HepG2 (cell line): ENCODE measurements at regions not wholly inside any gene's neighbourhood (a gene's known extent, or its start where the extent isn't known, plus 50 kb on each side); places are given as distances from the start of the nearest gene placed in this dataset.

Source experiments
- ATAC-seq: fragments of 200-7000 bp; cut with Tn5 transposase; 3 replicates; pipeline ENCODE4 v1.9.1; 2020; ENCODE audit warnings: mild to moderate bottlenecking, moderate library complexity
- BruUV-seq: library from RNA; stranded (reverse); fragments of 400-500 nt; replicated peaks from 2 replicates; lab custom pipeline; 2021; lab: Mats Ljungman, UMichigan
- CTCF ChIA-PET: fragments of 300-600 bp; formaldehyde crosslinking; extraction: SDS; loops from one replicate; lab custom pipeline; 2021; ENCODE audit warnings: low total read pairs, inconsistent platforms, low intra/inter-chr PET ratio; lab: Yijun Ruan, JAX
- POLR2A ChIA-PET: fragments of 350-600 bp; sonication (Branson Sonifier 250); formaldehyde crosslinking; loops from one replicate; lab custom pipeline; 2020; ENCODE audit warnings: antibody characterized with exemption, inconsistent platforms; lab: Yijun Ruan, JAX
- DNase-seq: peaks from one replicate; pipeline ENCODE4 v3.0.0-alpha.2; 2015; ENCODE audit warnings: low spot score
- FAIRE-seq: peaks from 3 replicates; lab custom pipeline; 2011; peaks lifted over from hg19 to GRCh38; lab: Jason Lieb, UNC
- H2AFZ ChIP-seq: one replicate; pipeline ENCODE4 v1.6.1; 2011; ENCODE audit warnings: low read length, inconsistent platforms
- H3K27ac ChIP-seq: fragments of 300-600 bp; 3 replicates; pipeline ENCODE4 v1.8.0; 2011; ENCODE audit warnings: mixed run types, mild to moderate bottlenecking, mixed read lengths, low read length, inconsistent platforms; ENCODE audit not compliant: insufficient read depth; ENCODE audit errors: extremely low read length
- H3K27me3 ChIP-seq, 2 experiments: fragments of 200-600 bp in 1 of 2; 2 replicates in 1 of 2; 3 replicates in 1 of 2; pipeline versions ENCODE4 v1.6.0 to v1.8.0; 2011; ENCODE audit warnings: low read length in 2 of 2, mild to moderate bottlenecking in 2 of 2, moderate library complexity in 2 of 2, inconsistent platforms in 1 of 2; ENCODE audit not compliant: insufficient read depth in 2 of 2, control insufficient read depth in 1 of 2
- H3K36me3 ChIP-seq, 2 experiments: fragments of 200-600 bp in 1 of 2; replicated peaks in 1 of 2; 2 replicates in 1 of 2; 3 replicates in 1 of 2; pipeline versions ENCODE4 v1.5.1 to v1.8.0; 2011; ENCODE audit warnings: low read length in 2 of 2, inconsistent platforms in 1 of 2; ENCODE audit not compliant: insufficient read depth in 2 of 2, control insufficient read depth in 1 of 2
- H3K4me1 ChIP-seq: 2 replicates; pipeline ENCODE4 v1.5.1; 2012; ENCODE audit warnings: low read length, inconsistent platforms; ENCODE audit not compliant: insufficient read depth
- H3K4me2 ChIP-seq: 2 replicates; pipeline ENCODE4 v1.6.0; 2011; ENCODE audit warnings: low read depth, low read length, inconsistent platforms
- H3K4me3 ChIP-seq, 3 experiments: fragments of 200-600 bp in 1 of 3; sonication (generic), shearing (Covaris generic) in 1 of 3; replicated peaks in 1 of 3; 2 replicates each; pipeline ENCODE4 v1.5.1; 2011 to 2016; ENCODE audit warnings: low read length in 3 of 3, inconsistent platforms in 2 of 3, low read depth in 2 of 3, mild to moderate bottlenecking in 2 of 3, control low read depth in 1 of 3, mixed read lengths in 1 of 3; ENCODE audit not compliant: insufficient read depth in 1 of 3
- H3K79me2 ChIP-seq: one replicate; pipeline ENCODE4 v1.6.1; 2011; ENCODE audit warnings: low read length, inconsistent platforms; ENCODE audit not compliant: insufficient read depth
- H3K9ac ChIP-seq: 2 replicates; pipeline ENCODE4 v1.6.0; 2011; ENCODE audit warnings: mild to moderate bottlenecking, low read depth, low read length, inconsistent platforms; ENCODE audit not compliant: insufficient read depth
- H3K9me3 ChIP-seq: 2 replicates; pipeline ENCODE4 v1.5.1; 2012; ENCODE audit warnings: mild to moderate bottlenecking, low read length
- H4K20me1 ChIP-seq: 2 replicates; pipeline ENCODE4 v1.6.0; 2011; ENCODE audit warnings: inconsistent platforms, mild to moderate bottlenecking, low read length, moderate library complexity; ENCODE audit not compliant: insufficient read depth
- TBL1XR1 ChIP-seq: fragments of 150-350 bp; IDR thresholded peaks from 2 replicates; pipeline ENCODE4 v1.6.1; 2014; ENCODE audit warnings: borderline replicate concordance, low read length; ENCODE audit not compliant: partially characterized antibody
- WGBS: methylation state at CpG from one replicate; pipeline ENCODE4 v1.1.6; 2017; ENCODE audit warnings: low lambda C conversion rate; 5-methylcytosine and 5-hydroxymethylcytosine counted together
- in situ Hi-C: cut with HindIII; loops from 2 replicates; pipeline ENCODE4 v1.10.0; 2017; ENCODE audit warnings: low pct_unique_long_range_greater_than_20kb; ENCODE audit not compliant: extremely low pct_ligation_motif_present
- intact Hi-C: fragments of 100-400 bp; cut with micrococcal nuclease; formaldehyde crosslinking; loops from one replicate; pipeline ENCODE4 v1.10.0; 2022; ENCODE audit not compliant: unreplicated experiment
- TF ChIP-seq, protein P1 (sequence below): sonication (generic); formaldehyde crosslinking; IDR thresholded peaks from 2 replicates; pipeline ENCODE4 v1.9.0; 2021; ENCODE audit warnings: missing genetic modification reagents, mild to moderate bottlenecking, borderline replicate concordance
- TF ChIP-seq, protein P2 (sequence below): sonication (generic); formaldehyde crosslinking; IDR thresholded peaks from 2 replicates; pipeline ENCODE4 v1.8.0; 2022; ENCODE audit warnings: mild to moderate bottlenecking, missing genetic modification reagents

DNA sequence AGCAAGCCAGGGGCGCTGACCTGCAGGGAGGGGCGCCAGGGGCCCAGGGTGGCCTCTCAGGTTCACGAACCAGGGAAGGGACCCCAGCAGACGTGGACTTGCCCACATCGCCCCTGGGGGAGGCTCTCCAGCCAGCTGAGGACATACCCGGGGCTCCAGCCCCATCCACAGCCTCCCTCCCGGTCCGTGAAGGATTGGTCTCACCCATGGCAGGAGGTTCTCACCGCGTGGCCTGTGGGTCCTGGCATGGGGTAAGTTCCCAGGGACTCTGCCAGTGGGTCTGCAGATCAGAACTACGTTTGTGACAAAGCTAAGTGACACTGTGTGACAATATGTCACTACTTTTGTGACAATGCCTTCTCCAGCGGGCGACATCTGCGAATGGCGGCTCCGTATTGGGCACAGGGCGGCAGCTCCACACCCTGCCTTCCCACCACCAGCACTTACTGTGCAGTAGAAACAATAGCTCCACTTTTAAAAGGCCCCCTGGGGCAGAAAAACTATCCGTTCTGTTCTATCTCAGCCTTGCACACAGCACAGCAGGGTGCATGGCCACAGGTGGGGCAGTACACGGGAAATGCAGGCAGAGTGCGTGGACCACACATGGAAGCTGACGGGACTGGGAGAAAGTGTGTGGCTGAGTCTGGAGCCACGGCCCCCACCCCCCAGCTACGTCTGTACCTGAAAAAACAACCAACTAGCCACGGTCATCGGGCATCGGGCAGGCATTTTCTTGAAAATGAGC lies 65.2 kb upstream of the CTDP1 start:
- Histone ChIP-seq H3K36me3 (no peaks in the 10 kb centered on the region), H3K4me2 (no peak overlapping the region), H3K4me1 (no peaks in the 10 kb centered on the region), H3K27me3 (peaks cover 4 to 40% of the 10 kb centered on the region in 2 experiments), H3K27ac (no peak overlapping the region), H3K9me3 (no peaks in the 10 kb centered on the region), H3K9ac (no peak overlapping the region), H2AFZ (no peak overlapping the region), H4K20me1 (no peaks in the 10 kb centered on the region), H3K4me3 (no peak overlapping the region), H3K79me2 (no peaks in the 10 kb centered on the region)
- BruUV-seq = no TSS peak
- in situ Hi-C loops = no loop called here
- FAIRE-seq = no peak
- TF ChIP-seq, protein P1, sequence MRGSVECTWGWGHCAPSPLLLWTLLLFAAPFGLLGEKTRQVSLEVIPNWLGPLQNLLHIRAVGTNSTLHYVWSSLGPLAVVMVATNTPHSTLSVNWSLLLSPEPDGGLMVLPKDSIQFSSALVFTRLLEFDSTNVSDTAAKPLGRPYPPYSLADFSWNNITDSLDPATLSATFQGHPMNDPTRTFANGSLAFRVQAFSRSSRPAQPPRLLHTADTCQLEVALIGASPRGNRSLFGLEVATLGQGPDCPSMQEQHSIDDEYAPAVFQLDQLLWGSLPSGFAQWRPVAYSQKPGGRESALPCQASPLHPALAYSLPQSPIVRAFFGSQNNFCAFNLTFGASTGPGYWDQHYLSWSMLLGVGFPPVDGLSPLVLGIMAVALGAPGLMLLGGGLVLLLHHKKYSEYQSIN (CRISPR knock-in tag) = no peak
- no peak for TF ChIP-seq TBL1XR1
- ChIA-PET POLR2A (no interaction called here), CTCF (no interaction called here)
- ATAC-seq = no peak
- DNase-seq = no peak
- intact Hi-C loops = no loop called here
- WGBS = 26% methylated on average over 23 of the region's 26 CpGs

DNA sequence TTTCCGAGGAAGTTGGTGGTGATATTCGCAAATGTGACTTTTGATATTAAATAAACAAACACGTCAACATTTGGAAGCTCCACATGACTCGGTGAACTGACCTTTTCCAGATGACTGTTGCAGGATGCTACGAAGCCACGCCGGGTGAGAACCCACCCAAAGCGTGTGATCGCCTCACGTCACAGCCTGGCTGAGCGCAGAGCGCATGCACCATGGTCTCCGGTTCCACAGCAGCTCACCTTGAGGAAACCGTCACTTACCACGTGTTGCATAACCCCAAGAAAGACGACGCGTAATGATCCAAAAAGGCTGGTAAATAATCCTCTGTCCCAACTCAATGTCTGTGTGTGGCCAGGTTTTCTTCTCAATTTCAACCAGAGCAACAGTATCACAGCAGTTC lies 64.5 kb upstream of the CTDP1 start:
- FAIRE-seq = no peak
- Histone ChIP-seq H3K9ac (no peak overlapping the region), H3K4me3 (no peak overlapping the region), H3K4me2 (no peak overlapping the region)
- BruUV-seq = no TSS peak
- TF ChIP-seq, protein P2, sequence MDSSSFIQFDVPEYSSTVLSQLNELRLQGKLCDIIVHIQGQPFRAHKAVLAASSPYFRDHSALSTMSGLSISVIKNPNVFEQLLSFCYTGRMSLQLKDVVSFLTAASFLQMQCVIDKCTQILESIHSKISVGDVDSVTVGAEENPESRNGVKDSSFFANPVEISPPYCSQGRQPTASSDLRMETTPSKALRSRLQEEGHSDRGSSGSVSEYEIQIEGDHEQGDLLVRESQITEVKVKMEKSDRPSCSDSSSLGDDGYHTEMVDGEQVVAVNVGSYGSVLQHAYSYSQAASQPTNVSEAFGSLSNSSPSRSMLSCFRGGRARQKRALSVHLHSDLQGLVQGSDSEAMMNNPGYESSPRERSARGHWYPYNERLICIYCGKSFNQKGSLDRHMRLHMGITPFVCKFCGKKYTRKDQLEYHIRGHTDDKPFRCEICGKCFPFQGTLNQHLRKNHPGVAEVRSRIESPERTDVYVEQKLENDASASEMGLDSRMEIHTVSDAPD = no peak
- TF ChIP-seq, all 625 proteins: peak for 0
- no peaks in the 10 kb centered on the region for H3K79me2 ChIP-seq
- intact Hi-C loops = no loop called here
- no peaks in the 10 kb centered on the region for H3K36me3 ChIP-seq
- ChIA-PET POLR2A (no interaction called here), CTCF (no interaction called here)
- H3K4me1 ChIP-seq = no peaks in the 10 kb centered on the region
- no peak overlapping the region for H3K27ac ChIP-seq
- H2AFZ ChIP-seq = no peak overlapping the region
- H3K9me3 ChIP-seq = no peaks in the 10 kb centered on the region
- no peak for ATAC-seq
- peaks cover 4 to 39% of the 10 kb centered on the region in 2 experiments for H3K27me3 ChIP-seq
- 17% methylated on average over 14 of the region's 18 CpGs for WGBS
- in situ Hi-C loops = no loop called here
- H4K20me1 ChIP-seq = no peaks in the 10 kb centered on the region
- DNase-seq = no peak
